ENCODE measurements at regions not wholly inside any gene's neighbourhood (a gene's known extent, or its start where the extent isn't known, plus 50 kb on each side); places are given as distances from the start of the nearest gene placed in this dataset.
"Not testable (repeated sequence)": the region's sequence is repeated elsewhere in the genome, so short reads cannot be mapped to it uniquely, and the experiment has no call there.

- TF ChIP-seq EZH2 (IDR thresholded peaks at IDR 0.05; ENCODE audit: insufficient read depth, poor library complexity, severe bottlenecking); EZH2phosphoT487 (IDR thresholded peaks at IDR 0.05; ENCODE audit: insufficient read depth, low read depth): not testable (repeated sequence)
These were observed 1385.6 kb downstream of the CDH12 start for GRCh38 chr5:21467544-21467943.
